ENCODE measurements at regions not wholly inside any gene's neighbourhood (a gene's known extent, or its start where the extent isn't known, plus 50 kb on each side); places are given as distances from the start of the nearest gene placed in this dataset.

DNA sequence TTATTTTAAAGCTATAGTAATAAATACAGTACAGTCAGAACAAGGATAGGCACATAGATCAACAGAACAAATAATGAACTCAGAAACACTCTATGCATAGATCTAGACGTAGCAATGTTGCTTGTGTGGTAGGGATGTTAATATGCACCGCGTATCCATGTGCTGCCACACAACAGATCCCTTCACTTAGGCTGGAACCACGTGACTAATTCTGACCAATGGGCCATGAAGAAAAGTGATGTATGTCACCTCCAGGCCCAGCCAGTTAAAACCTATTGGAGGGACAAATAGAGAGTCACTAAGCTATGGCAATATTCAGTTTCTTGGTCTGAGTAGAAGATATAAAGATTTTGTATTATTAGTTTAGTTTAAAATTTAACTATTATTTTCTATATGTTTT lies 91.4 kb downstream of the ADAMTS1 start:
- TF ChIP-seq, protein P1, sequence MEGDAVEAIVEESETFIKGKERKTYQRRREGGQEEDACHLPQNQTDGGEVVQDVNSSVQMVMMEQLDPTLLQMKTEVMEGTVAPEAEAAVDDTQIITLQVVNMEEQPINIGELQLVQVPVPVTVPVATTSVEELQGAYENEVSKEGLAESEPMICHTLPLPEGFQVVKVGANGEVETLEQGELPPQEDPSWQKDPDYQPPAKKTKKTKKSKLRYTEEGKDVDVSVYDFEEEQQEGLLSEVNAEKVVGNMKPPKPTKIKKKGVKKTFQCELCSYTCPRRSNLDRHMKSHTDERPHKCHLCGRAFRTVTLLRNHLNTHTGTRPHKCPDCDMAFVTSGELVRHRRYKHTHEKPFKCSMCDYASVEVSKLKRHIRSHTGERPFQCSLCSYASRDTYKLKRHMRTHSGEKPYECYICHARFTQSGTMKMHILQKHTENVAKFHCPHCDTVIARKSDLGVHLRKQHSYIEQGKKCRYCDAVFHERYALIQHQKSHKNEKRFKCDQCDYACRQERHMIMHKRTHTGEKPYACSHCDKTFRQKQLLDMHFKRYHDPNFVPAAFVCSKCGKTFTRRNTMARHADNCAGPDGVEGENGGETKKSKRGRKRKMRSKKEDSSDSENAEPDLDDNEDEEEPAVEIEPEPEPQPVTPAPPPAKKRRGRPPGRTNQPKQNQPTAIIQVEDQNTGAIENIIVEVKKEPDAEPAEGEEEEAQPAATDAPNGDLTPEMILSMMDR (IDR thresholded peaks at IDR 0.05; ENCODE audit: insufficient read depth, low read depth, low read length), result no peak
- TF ChIP-seq EZH2 (IDR thresholded peaks at IDR 0.05; ENCODE audit: insufficient read depth, low read length), result no peak
